ENCODE measurements at regions not wholly inside any gene's neighbourhood (a gene's known extent, or its start where the extent isn't known, plus 50 kb on each side); places are given as distances from the start of the nearest gene placed in this dataset.

DNA sequence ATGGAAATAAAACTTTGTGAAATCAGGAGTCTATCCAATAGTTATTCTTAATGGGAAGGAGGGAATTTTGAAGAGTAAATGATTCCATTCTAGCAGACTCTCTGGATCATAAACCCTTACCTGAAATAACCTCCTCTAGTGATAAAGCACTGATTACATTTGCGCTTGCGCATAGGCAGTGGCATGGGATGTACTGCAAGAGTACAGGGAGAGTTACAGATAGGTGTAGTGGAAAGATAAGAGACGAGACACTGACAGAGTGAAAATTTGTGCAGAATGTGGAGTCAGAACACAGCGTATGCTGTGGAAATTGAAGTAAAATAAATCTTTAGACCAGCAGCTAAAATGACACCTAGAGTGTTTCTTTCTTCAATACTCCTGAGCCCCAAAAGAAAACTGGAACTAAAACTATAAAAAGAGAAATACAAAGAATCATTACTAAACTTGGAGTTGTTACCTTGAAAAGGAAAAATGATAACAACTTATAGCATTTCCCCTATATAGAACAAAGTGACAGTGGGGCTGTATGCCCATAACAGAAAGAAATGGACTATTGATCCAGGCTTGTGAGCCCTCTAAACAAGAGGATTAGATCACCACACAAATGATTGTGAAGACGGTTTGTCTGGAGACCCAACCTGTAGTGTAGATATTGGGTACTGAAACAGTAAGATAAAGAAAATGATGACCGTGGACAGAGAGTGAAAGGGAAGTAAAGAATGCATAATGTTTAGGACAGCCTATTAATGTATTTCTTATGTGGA is 1471.2 kb upstream of the NUDT12 start:
- H3K4me1 Mint-ChIP-seq, result no peaks in the 10 kb centered on the region
- ATAC-seq (no peak), DNase-seq (no peak)
- H3K27ac Mint-ChIP-seq, result no peak overlapping the region
- H3K27me3 Mint-ChIP-seq, result no peaks in the 10 kb centered on the region
- intact Hi-C loops (cut with DNase I, micrococcal nuclease), result no loop called here
- ChIA-PET POLR2A (no interaction called here), CTCF (no interaction called here)
- H3K9me3 Mint-ChIP-seq (ENCODE audit: low read depth), result peaks cover 9% of the 10 kb centered on the region
- H3K4me3 Mint-ChIP-seq, result no peak overlapping the region
- H3K36me3 Mint-ChIP-seq (ENCODE audit: low read depth), result no peaks in the 10 kb centered on the region

DNA sequence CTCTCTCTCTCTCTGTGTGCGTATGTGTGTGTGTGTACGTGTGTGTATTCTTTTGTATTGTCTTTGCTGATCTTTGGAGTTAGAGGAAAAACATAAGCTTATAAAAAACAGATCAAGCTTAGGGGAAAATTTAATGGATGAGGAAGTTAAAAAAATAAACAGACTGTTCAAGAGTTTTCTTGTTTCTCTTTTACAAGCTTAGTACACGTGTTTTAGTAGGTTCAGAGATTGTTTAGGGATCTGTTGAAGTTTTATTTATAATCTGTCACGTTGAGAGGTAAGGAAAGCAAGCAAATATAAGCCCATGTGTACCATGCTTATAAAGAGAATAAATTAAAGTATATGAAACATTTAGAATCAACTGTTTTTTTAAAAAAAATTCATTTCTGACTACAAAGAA is 1470.3 kb upstream of the NUDT12 start:
- ATAC-seq, result no peak
- Mint-ChIP-seq H3K4me3 (no peak overlapping the region), H3K4me1 (no peaks in the 10 kb centered on the region), H3K9me3 (ENCODE audit: low read depth) (peaks cover 7% of the 10 kb centered on the region), H3K27ac (no peak overlapping the region), H3K27me3 (no peaks in the 10 kb centered on the region), H3K36me3 (ENCODE audit: low read depth) (no peaks in the 10 kb centered on the region)
- ChIA-PET POLR2A (no interaction called here), CTCF (no interaction called here)
- no peak for DNase-seq
- intact Hi-C loops (cut with DNase I, micrococcal nuclease), result no loop called here

DNA sequence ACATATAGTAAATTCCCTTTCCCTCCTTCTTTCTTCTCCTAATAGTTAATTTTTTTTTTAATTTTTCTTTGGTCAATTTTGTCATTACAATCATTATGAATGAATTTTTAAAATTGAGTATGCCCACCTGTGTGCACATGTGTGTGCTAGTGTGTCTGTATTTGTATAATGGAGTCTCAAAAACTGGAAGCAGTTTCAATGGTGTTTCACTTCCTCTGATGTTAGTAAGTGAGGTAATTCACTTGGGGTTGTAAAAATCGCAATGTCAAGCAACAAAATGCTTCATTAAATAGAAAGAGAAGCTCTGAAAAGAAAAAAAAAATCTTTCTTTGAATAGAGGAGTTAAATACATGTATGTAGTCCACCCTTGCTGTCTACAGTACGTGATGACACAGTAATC is 1467.6 kb upstream of the NUDT12 start:
- CTCF ChIA-PET, result no interaction called here
- Mint-ChIP-seq H3K9me3 (ENCODE audit: low read depth) (peaks cover 2% of the 10 kb centered on the region), H3K4me3 (no peak overlapping the region), H3K36me3 (ENCODE audit: low read depth) (no peaks in the 10 kb centered on the region), H3K27me3 (no peaks in the 10 kb centered on the region), H3K4me1 (no peaks in the 10 kb centered on the region), H3K27ac (no peak overlapping the region)
- intact Hi-C loops (cut with DNase I, micrococcal nuclease), result no loop called here
- no peak for DNase-seq
- POLR2A ChIA-PET, result no interaction called here
- ATAC-seq, result no peak

DNA sequence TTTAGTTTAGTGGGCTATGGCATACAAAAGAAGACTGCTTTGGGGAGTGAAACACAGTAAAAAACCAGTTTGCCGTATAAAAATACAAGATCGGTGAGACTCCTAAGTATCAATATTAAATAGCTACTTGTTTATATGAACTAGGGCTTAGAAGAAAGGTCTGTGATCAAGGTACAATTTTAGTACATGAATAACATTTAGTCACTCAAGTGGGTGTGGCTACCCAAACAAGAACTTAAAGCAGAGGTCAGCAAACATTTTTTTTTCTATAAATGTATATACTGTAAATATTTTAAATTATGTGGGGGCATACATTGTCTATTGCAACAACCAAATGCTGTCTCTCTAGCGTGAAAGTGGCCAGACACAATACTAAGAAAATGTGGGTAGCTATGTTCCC is 1452.5 kb upstream of the NUDT12 start:
- H3K27me3 Mint-ChIP-seq, result no peaks in the 10 kb centered on the region
- POLR2A ChIA-PET, result no interaction called here
- no peak overlapping the region for H3K4me3 Mint-ChIP-seq
- ATAC-seq, result no peak
- H3K27ac Mint-ChIP-seq, result no peak overlapping the region
- DNase-seq, result no peak
- no peaks in the 10 kb centered on the region for H3K36me3 Mint-ChIP-seq (ENCODE audit: low read depth)
- CTCF ChIA-PET, result no interaction called here
- no peaks in the 10 kb centered on the region for H3K4me1 Mint-ChIP-seq
- intact Hi-C loops (cut with DNase I, micrococcal nuclease), result no loop called here
- peaks cover 6% of the 10 kb centered on the region for H3K9me3 Mint-ChIP-seq (ENCODE audit: low read depth)

DNA sequence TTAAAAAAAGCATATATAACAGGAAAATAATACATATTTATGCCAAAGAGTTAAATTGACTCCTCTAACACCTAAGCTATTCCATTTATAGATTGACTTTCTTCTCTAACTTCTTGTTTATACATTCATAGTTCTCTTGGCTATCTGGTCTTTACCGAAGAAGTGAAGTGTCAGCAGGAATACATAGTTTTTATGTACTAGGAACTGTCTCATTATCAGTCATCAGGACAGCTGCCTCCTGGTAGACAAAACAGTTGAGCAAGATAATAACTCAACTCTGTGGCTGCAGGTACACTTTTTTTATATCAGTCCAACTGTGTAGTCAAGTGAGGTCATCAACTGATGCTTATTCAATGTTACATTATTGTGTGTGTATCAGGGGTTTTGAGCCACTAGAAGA is 1436.0 kb upstream of the NUDT12 start:
- no peaks in the 10 kb centered on the region for H3K27me3 Mint-ChIP-seq
- no peaks in the 10 kb centered on the region for H3K4me1 Mint-ChIP-seq
- intact Hi-C loops (cut with DNase I, micrococcal nuclease), result no loop called here
- peaks cover 6% of the 10 kb centered on the region for H3K9me3 Mint-ChIP-seq (ENCODE audit: low read depth)
- POLR2A ChIA-PET, result no interaction called here
- H3K4me3 Mint-ChIP-seq, result no peak overlapping the region
- no peak overlapping the region for H3K27ac Mint-ChIP-seq
- CTCF ChIA-PET, result no interaction called here
- DNase-seq (no peak), ATAC-seq (no peak)
- no peaks in the 10 kb centered on the region for H3K36me3 Mint-ChIP-seq (ENCODE audit: low read depth)

DNA sequence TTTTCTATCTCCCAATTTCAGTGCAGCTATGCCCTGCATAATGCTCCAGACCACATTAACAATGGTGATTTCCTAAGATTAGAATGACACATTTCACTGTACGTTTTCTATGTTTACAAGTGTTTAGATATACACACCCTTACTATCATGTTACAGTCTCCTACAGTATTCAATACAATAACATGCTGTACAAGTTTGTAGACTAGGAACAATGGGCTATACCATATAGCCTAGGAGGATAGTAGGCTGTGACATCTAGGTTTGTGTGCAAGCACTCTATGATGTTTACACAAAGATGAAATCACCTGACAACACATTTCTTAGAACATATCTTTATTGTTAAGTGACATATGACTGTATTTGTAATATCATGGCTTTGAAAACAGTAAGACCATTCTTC is 1435.6 kb upstream of the NUDT12 start:
- Mint-ChIP-seq H3K27ac (no peak overlapping the region), H3K9me3 (ENCODE audit: low read depth) (peaks cover 3% of the 10 kb centered on the region), H3K4me3 (no peak overlapping the region), H3K4me1 (no peaks in the 10 kb centered on the region), H3K36me3 (ENCODE audit: low read depth) (no peaks in the 10 kb centered on the region), H3K27me3 (no peaks in the 10 kb centered on the region)
- ChIA-PET POLR2A (no interaction called here), CTCF (no interaction called here)
- ATAC-seq (no peak), DNase-seq (no peak)
- intact Hi-C loops (cut with DNase I, micrococcal nuclease), result no loop called here

DNA sequence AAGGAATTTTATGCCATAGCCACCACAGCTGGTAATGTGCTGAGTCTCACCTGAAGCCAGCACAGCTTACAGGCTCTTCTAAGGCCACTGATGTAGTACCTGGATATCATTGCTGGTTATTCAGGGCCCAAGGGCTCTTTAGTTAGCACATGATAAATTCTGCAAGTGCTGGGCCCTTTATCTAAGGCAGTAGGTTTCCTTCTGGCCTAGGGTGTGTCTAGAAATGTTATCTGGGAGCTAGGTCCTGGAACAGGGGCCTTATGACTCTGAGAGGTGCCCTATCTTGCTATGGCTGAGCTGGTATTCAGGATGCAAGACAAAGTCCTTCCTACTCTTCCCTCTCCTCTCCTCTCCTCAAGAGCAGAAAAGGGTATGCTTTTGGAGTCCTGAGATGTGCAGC is 1424.5 kb upstream of the NUDT12 start:
- Mint-ChIP-seq H3K4me3 (no peak overlapping the region), H3K27ac (no peak overlapping the region), H3K36me3 (ENCODE audit: low read depth) (no peaks in the 10 kb centered on the region), H3K4me1 (no peaks in the 10 kb centered on the region), H3K9me3 (ENCODE audit: low read depth) (peaks cover 15% of the 10 kb centered on the region), H3K27me3 (no peaks in the 10 kb centered on the region)
- DNase-seq (no peak), ATAC-seq (no peak)
- intact Hi-C loops (cut with DNase I, micrococcal nuclease), result no loop called here
- POLR2A ChIA-PET, result no interaction called here
- CTCF ChIA-PET, result no interaction called here

DNA sequence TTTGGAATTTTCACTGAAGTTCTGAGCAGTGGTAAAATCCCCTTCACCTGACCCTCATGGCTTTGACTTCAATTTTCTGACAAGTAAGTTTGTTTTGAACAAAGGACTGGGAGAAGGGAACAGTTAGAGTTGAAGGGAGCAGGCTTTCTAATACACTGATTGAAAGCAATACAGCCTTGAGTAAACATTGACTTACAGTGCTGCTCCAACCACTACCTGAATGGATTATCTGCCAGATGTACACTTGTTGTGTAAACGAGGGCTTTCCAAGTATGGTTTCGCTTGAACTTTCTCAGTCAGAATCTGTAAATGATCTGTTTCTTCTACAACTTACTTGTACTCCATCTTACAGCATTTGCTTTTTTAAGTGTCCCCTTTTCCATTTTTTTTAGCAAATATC is 1414.9 kb upstream of the NUDT12 start:
- intact Hi-C loops (cut with DNase I, micrococcal nuclease), result no loop called here
- H3K36me3 Mint-ChIP-seq (ENCODE audit: low read depth), result no peaks in the 10 kb centered on the region
- H3K9me3 Mint-ChIP-seq (ENCODE audit: low read depth), result peaks cover 16% of the 10 kb centered on the region
- ChIA-PET POLR2A (no interaction called here), CTCF (no interaction called here)
- ATAC-seq, result no peak
- no peak for DNase-seq
- H3K27me3 Mint-ChIP-seq, result no peaks in the 10 kb centered on the region
- no peak overlapping the region for H3K4me3 Mint-ChIP-seq
- H3K4me1 Mint-ChIP-seq, result no peaks in the 10 kb centered on the region
- H3K27ac Mint-ChIP-seq, result no peak overlapping the region

DNA sequence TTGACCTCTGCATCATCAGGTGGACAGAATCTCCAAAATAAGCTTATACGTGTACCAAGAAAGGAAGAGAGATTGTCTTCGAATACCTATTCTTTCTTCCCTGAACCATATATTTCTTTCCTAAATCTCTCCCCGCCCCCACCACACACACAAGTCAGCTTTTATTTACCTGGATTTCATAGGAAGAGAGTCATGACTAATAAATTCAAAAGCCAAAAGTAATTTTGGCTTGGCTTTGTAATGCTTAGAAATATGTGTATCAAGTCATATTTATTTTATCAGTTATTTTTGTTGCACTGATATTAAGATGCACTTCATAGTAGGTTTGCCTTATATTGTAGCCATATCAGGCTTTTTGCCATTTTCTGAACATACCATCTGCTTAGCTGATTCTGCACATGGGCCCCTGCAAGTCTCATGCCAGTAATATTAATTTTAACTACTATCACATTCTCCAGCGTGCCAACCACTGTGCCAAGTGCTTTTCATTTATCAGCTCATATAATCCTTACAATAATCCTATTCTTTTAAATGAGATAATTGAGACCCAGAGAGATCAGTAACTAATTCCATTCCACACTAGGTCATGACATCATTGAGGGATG is 1405.3 kb upstream of the NUDT12 start:
- POLR2A ChIA-PET, result no interaction called here
- CTCF ChIA-PET, result no interaction called here
- DNase-seq (no peak), ATAC-seq (no peak)
- H3K36me3 Mint-ChIP-seq (ENCODE audit: low read depth), result no peaks in the 10 kb centered on the region
- no peak overlapping the region for H3K4me3 Mint-ChIP-seq
- no peaks in the 10 kb centered on the region for H3K4me1 Mint-ChIP-seq
- intact Hi-C loops (cut with DNase I, micrococcal nuclease), result no loop called here
- peaks cover 4% of the 10 kb centered on the region for H3K9me3 Mint-ChIP-seq (ENCODE audit: low read depth)
- H3K27ac Mint-ChIP-seq, result no peak overlapping the region
- H3K27me3 Mint-ChIP-seq, result no peaks in the 10 kb centered on the region

DNA sequence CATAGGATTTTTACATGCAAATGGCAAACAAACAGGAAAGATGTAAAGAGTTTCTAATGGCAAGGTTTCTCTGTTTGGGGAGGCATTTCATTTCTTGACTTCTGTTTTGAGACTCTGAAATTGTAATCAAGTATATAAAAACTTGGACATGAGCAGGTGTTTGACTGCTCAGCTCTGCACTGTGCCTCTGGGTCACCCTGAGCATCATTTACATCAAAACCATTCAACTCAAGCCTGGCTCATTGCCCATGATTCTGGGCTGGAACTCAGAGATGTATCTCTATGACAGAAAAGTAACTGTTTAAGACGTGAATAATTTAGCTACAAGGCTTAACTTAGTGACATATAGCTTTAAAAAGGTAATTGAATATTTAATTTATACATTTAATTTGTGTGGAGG is 1402.4 kb upstream of the NUDT12 start:
- no peak for ATAC-seq
- ChIA-PET CTCF (no interaction called here), POLR2A (no interaction called here)
- Mint-ChIP-seq H3K4me3 (no peak overlapping the region), H3K36me3 (ENCODE audit: low read depth) (no peaks in the 10 kb centered on the region), H3K27me3 (no peaks in the 10 kb centered on the region), H3K27ac (no peak overlapping the region), H3K9me3 (ENCODE audit: low read depth) (peaks cover 8% of the 10 kb centered on the region), H3K4me1 (no peaks in the 10 kb centered on the region)
- DNase-seq, result no peak
- intact Hi-C loops (cut with DNase I, micrococcal nuclease), result no loop called here

DNA sequence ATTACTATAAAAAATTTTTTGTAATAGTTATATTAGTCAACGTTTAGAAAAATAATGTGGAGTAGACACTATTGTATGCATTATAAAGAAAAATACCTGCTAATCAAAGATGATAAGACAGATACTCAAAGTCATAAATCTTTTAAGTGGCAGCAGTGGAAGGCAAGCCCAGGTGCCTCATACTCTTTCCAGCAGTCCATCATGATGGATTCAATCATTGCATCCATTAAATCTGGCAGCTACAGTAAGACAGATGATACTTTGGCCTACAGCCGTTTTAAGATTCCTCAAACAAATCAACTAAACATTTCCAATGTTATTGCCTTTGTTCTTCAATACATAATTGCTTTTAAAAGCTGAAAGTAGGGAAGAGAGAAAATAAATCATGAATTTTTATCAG is 1392.9 kb upstream of the NUDT12 start:
- ATAC-seq, result no peak
- Mint-ChIP-seq H3K4me1 (no peaks in the 10 kb centered on the region), H3K27ac (no peak overlapping the region), H3K36me3 (ENCODE audit: low read depth) (no peaks in the 10 kb centered on the region), H3K27me3 (no peaks in the 10 kb centered on the region), H3K4me3 (no peak overlapping the region), H3K9me3 (ENCODE audit: low read depth) (peaks cover 17% of the 10 kb centered on the region)
- ChIA-PET POLR2A (no interaction called here), CTCF (no interaction called here)
- intact Hi-C loops (cut with DNase I, micrococcal nuclease), result no loop called here
- no peak for DNase-seq

DNA sequence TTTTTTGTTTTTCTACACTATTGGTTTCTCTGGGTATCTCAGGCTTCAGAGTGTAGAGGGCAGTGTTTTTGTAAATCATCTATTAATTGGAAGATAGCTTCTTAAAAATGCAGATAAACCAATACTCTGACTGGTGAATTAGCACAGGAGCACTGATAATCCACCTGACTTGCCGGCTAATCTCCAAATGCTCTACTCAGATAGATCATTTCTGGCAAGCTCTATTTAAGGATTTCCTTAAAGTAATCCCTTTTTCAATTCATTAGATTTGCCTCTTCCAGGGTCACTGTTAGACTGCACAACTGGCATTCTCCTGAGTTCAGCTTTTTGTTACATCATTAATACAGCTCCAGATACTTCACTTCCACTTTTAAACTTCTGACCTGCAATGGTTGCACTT is 1390.3 kb upstream of the NUDT12 start:
- CTCF ChIA-PET, result no interaction called here
- no peaks in the 10 kb centered on the region for H3K4me1 Mint-ChIP-seq

DNA sequence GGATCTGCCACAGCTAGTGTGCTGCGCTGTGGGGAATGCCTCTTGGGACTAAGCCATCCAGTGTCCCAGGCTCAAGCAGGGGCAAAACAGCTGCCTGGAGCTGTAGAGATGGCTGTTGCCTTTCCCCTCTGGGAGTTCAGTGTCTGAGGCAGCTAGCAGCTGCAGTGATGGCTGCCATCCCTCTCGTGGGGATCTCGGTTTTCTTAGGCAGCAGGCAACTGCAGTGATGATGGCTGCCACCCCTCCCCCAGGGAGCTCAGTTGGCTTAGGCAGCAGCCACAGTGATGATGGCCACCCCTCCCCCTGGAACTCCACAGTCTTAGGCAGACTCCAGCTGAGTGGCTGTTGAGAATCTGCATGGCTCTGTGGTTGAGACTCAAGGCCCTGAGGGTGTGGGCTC is 1389.2 kb upstream of the NUDT12 start:
- Mint-ChIP-seq H3K27ac (no peak overlapping the region), H3K9me3 (ENCODE audit: low read depth) (peaks cover 13% of the 10 kb centered on the region), H3K36me3 (ENCODE audit: low read depth) (no peaks in the 10 kb centered on the region), H3K27me3 (no peaks in the 10 kb centered on the region), H3K4me3 (no peak overlapping the region), H3K4me1 (no peaks in the 10 kb centered on the region)
- ATAC-seq, result no peak
- intact Hi-C loops (cut with DNase I, micrococcal nuclease), result no loop called here
- CTCF ChIA-PET, result no interaction called here
- no peak for DNase-seq
- POLR2A ChIA-PET, result no interaction called here

More for the DNA sequence above, 1390.3 kb upstream of the NUDT12 start:
- H3K36me3 Mint-ChIP-seq (ENCODE audit: low read depth), result no peaks in the 10 kb centered on the region
- no peaks in the 10 kb centered on the region for H3K27me3 Mint-ChIP-seq
- ATAC-seq, result no peak
- H3K4me3 Mint-ChIP-seq, result no peak overlapping the region
- H3K27ac Mint-ChIP-seq, result no peak overlapping the region
- H3K9me3 Mint-ChIP-seq (ENCODE audit: low read depth), result peaks cover 13% of the 10 kb centered on the region
- intact Hi-C loops (cut with DNase I, micrococcal nuclease), result no loop called here
- DNase-seq, result no peak
- POLR2A ChIA-PET, result no interaction called here
